ENCODE measurements at regions not wholly inside any gene's neighbourhood (a gene's known extent, or its start where the extent isn't known, plus 50 kb on each side); places are given as distances from the start of the nearest gene placed in this dataset.

- TF ChIP-seq CTCF (IDR thresholded peaks at IDR 0.05; ENCODE audit: control insufficient read depth, extremely low read depth, insufficient read depth), result no peak
- no peak overlapping the region for H3K4me3 ChIP-seq (ENCODE audit: low read depth, low read length)
- no peak for DNase-seq (ENCODE audit: low read depth)
These were observed 96.6 kb upstream of the RUNX1 start for GRCh38 chr21:35145626-35146233.

GRCh38 chr21:35144978-35145377 is 95.9 kb upstream of the RUNX1 start:
- DNase-seq (ENCODE audit: low read depth), result no peak
- no peak for TF ChIP-seq CTCF (IDR thresholded peaks at IDR 0.05; ENCODE audit: control insufficient read depth, extremely low read depth, insufficient read depth)

GRCh38 chr21:35142036-35142815 is 93.1 kb upstream of the RUNX1 start:
- TF ChIP-seq CTCF (IDR thresholded peaks at IDR 0.05; ENCODE audit: control insufficient read depth, extremely low read depth, insufficient read depth), result no peak
- H3K4me3 ChIP-seq (ENCODE audit: low read depth, low read length), result no peak overlapping the region
- DNase-seq (ENCODE audit: low read depth), result no peak

More at GRCh38 chr21:35144978-35145377, 95.9 kb upstream of the RUNX1 start:
- H3K4me3 ChIP-seq (ENCODE audit: low read depth, low read length), result no peak overlapping the region

- no peak for TF ChIP-seq CTCF (IDR thresholded peaks at IDR 0.05; ENCODE audit: control insufficient read depth, extremely low read depth, insufficient read depth)
- H3K4me3 ChIP-seq (ENCODE audit: low read depth, low read length), result no peak overlapping the region
- no peak for DNase-seq (ENCODE audit: low read depth)
These were observed 90.2 kb upstream of the RUNX1 start for GRCh38 chr21:35139382-35139715.

GRCh38 chr21:35138665-35139381 is 89.7 kb upstream of the RUNX1 start:
- DNase-seq (ENCODE audit: low read depth), result no peak
- TF ChIP-seq CTCF (IDR thresholded peaks at IDR 0.05; ENCODE audit: control insufficient read depth, extremely low read depth, insufficient read depth), result no peak
- no peak overlapping the region for H3K4me3 ChIP-seq (ENCODE audit: low read depth, low read length)

GRCh38 chr21:35136586-35137219 is 87.6 kb upstream of the RUNX1 start:
- DNase-seq (ENCODE audit: low read depth), result no peak
- no peak overlapping the region for H3K4me3 ChIP-seq (ENCODE audit: low read depth, low read length)
- no peak for TF ChIP-seq CTCF (IDR thresholded peaks at IDR 0.05; ENCODE audit: control insufficient read depth, extremely low read depth, insufficient read depth)
